Keratinocyte (primary cell): ENCODE measurements at regions not wholly inside any gene's neighbourhood (a gene's known extent, or its start where the extent isn't known, plus 50 kb on each side); places are given as distances from the start of the nearest gene placed in this dataset.
A peak's percentile ranks its signal among the peaks of the same experiment; 100 is the strongest.

Experiments
- DNase-seq: peaks from one replicate; pipeline ENCODE4 v3.0.0-alpha.2; 2011; ENCODE audit warnings: low read depth, missing footprints, low spot score
- FAIRE-seq: peaks from 2 replicates; lab custom pipeline; 2011; peaks lifted over from hg19 to GRCh38; lab: Jason Lieb, UNC
- H2AFZ ChIP-seq: 2 replicates; pipeline ENCODE4 v1.6.0; 2012; ENCODE audit warnings: low read length, control low read depth, inconsistent platforms; ENCODE audit not compliant: control insufficient read depth
- H3K27ac ChIP-seq: 2 replicates; pipeline ENCODE4 v1.5.1; 2011; ENCODE audit warnings: low read length; ENCODE audit not compliant: control insufficient read depth, insufficient read depth
- H3K27me3 ChIP-seq: 3 replicates; pipeline ENCODE4 v1.6.0; 2011; ENCODE audit warnings: low read length; ENCODE audit not compliant: control insufficient read depth, insufficient read depth; ENCODE audit errors: extremely low read depth
- H3K36me3 ChIP-seq, 2 experiments: 2 replicates in 1 of 2; 3 replicates in 1 of 2; pipeline ENCODE4 v1.5.1; 2011; ENCODE audit warnings: low read length in 2 of 2, mild to moderate bottlenecking in 1 of 2; ENCODE audit not compliant: control insufficient read depth in 2 of 2, insufficient read depth in 2 of 2; ENCODE audit errors: extremely low read depth in 1 of 2
- H3K4me1 ChIP-seq: 3 replicates; pipeline ENCODE4 v1.5.1; 2011; ENCODE audit warnings: low read length; ENCODE audit not compliant: control insufficient read depth, insufficient read depth; ENCODE audit errors: extremely low read depth
- H3K4me2 ChIP-seq: 3 replicates; pipeline ENCODE4 v1.6.0; 2011; ENCODE audit warnings: low read depth, low read length; ENCODE audit not compliant: control insufficient read depth, insufficient read depth; ENCODE audit errors: extremely low read depth
- H3K4me3 ChIP-seq, 3 experiments: fragments of 200-600 bp in 1 of 3; sonication (generic) in 1 of 3; 2 replicates in 2 of 3; 3 replicates in 1 of 3; pipeline ENCODE4 v1.5.1; 2011 to 2016; ENCODE audit warnings: low read length in 3 of 3, mild to moderate bottlenecking in 3 of 3, control low read depth in 2 of 3, inconsistent platforms in 1 of 3, low read depth in 1 of 3, mixed read lengths in 1 of 3, mixed run types in 1 of 3, moderate library complexity in 1 of 3; ENCODE audit not compliant: control insufficient read depth in 2 of 3, insufficient read depth in 2 of 3; ENCODE audit errors: extremely low read depth in 1 of 3
- H3K79me2 ChIP-seq: 2 replicates; pipeline ENCODE4 v1.6.0; 2012; ENCODE audit warnings: low read length; ENCODE audit not compliant: control insufficient read depth, insufficient read depth
- H3K9ac ChIP-seq: 3 replicates; pipeline ENCODE4 v1.6.0; 2011; ENCODE audit warnings: low read length; ENCODE audit not compliant: control insufficient read depth, insufficient read depth; ENCODE audit errors: extremely low read depth
- H3K9me1 ChIP-seq: 3 replicates; pipeline ENCODE4 v1.6.0; 2011; ENCODE audit warnings: low read length; ENCODE audit not compliant: control insufficient read depth, insufficient read depth; ENCODE audit errors: extremely low read depth
- H3K9me3 ChIP-seq: 2 replicates; pipeline ENCODE4 v1.5.1; 2012; ENCODE audit warnings: low read depth, low read length; ENCODE audit not compliant: control insufficient read depth
- H4K20me1 ChIP-seq: 3 replicates; pipeline ENCODE4 v1.6.0; 2011; ENCODE audit warnings: low read length; ENCODE audit not compliant: control insufficient read depth, insufficient read depth; ENCODE audit errors: extremely low read depth
- CTCF ChIP-seq, 3 experiments: IDR thresholded peaks in 1 of 3; conservative IDR thresholded peaks in 1 of 3; optimal IDR thresholded peaks in 1 of 3; 2 replicates in 2 of 3; 3 replicates in 1 of 3; pipeline versions ENCODE3 to v1.5.1; 2011; ENCODE audit warnings: low read length in 3 of 3, mild to moderate bottlenecking in 3 of 3, moderate library complexity in 2 of 3, control low read depth in 1 of 3, inconsistent platforms in 1 of 3; ENCODE audit not compliant: insufficient read depth in 2 of 3; ENCODE audit errors: extremely low read depth in 1 of 3
- EZH2 ChIP-seq: IDR thresholded peaks from one replicate; pipeline ENCODE4 v1.6.1; 2012; ENCODE audit warnings: inconsistent platforms, mild to moderate bottlenecking, low read length, moderate library complexity
- dilution Hi-C: fragments of 300-500 bp; cut with MboI; formaldehyde crosslinking; loops from one replicate; pipeline ENCODE4 v1.7.0; 2020; ENCODE audit warnings: low sequenced_read_pairs; ENCODE audit not compliant: extremely low pct_ligation_motif_present

- peak; percentile 52 for FAIRE-seq
- Histone ChIP-seq H3K9me3 (no peaks in the 10 kb centered on the region), H3K79me2 (peaks cover 97% of the 10 kb centered on the region), H4K20me1 (peaks cover 77% of the 10 kb centered on the region), H3K27ac (peak overlapping the region; percentile 5), H3K27me3 (no peaks in the 10 kb centered on the region), H3K9ac (peak overlapping the region; percentile 1), H3K36me3 (peaks cover 0 to 6% of the 10 kb centered on the region in 2 experiments), H3K4me2 (peak overlapping the region; percentile 72), H3K9me1 (peaks cover 20% of the 10 kb centered on the region), H3K4me3 (peak overlapping the region in 2 of 3 experiments; percentile 20 to 52), H2AFZ (no peak overlapping the region), H3K4me1 (peaks cover 28% of the 10 kb centered on the region)
- dilution Hi-C loops, result no loop called here
- no peak for DNase-seq
- TF ChIP-seq CTCF (optimal IDR thresholded peaks at IDR 0.05 in 1 of 3, IDR thresholded peaks at IDR 0.05 in 1 of 3, conservative IDR thresholded peaks at IDR 0.05 in 1 of 3; ENCODE audit: extremely low read depth in 1 of 3, insufficient read depth in 2 of 3, low read length in 3 of 3), result no peak
- TF ChIP-seq EZH2, result no peak
Observed at GRCh38 chr17:77372444-77373298, 231.9 kb downstream of the SEC14L1 start.

GRCh38 chr17:77373299-77374169, 232.8 kb downstream of the SEC14L1 start:
- Histone ChIP-seq H3K36me3 (peaks cover 0 to 3% of the 10 kb centered on the region in 2 experiments), H4K20me1 (peaks cover 82% of the 10 kb centered on the region), H3K4me1 (peaks cover 25% of the 10 kb centered on the region), H3K27ac (no peak overlapping the region), H3K9me3 (no peaks in the 10 kb centered on the region), H3K9me1 (peaks cover 20% of the 10 kb centered on the region), H3K27me3 (no peaks in the 10 kb centered on the region), H2AFZ (no peak overlapping the region), H3K9ac (no peak overlapping the region), H3K79me2 (peaks cover 98% of the 10 kb centered on the region), H3K4me2 (no peak overlapping the region), H3K4me3 (no peak overlapping the region)
- FAIRE-seq (no peak), DNase-seq (no peak)
- TF ChIP-seq CTCF (optimal IDR thresholded peaks at IDR 0.05 in 1 of 3, IDR thresholded peaks at IDR 0.05 in 1 of 3, conservative IDR thresholded peaks at IDR 0.05 in 1 of 3; ENCODE audit: extremely low read depth in 1 of 3, insufficient read depth in 2 of 3, low read length in 3 of 3), result no peak
- TF ChIP-seq EZH2, result no peak
- dilution Hi-C loops, result no loop called here
